Endothelial cell (in vitro differentiated cells): ENCODE measurements at regions not wholly inside any gene's neighbourhood (a gene's known extent, or its start where the extent isn't known, plus 50 kb on each side); places are given as distances from the start of the nearest gene placed in this dataset.

ENCODE experiments used
- DNase-seq: peaks from one replicate; pipeline ENCODE4 v3.0.0; 2021; ENCODE audit warnings: low spot score
- H3K27ac Mint-ChIP-seq: one replicate; pipeline ENCODE4 v1.8.0; 2021; ENCODE audit warnings: mixed read lengths, inconsistent platforms; ENCODE audit not compliant: unreplicated experiment
- H3K27me3 Mint-ChIP-seq: one replicate; pipeline ENCODE4 v1.8.0; 2021; ENCODE audit warnings: mild to moderate bottlenecking, moderate library complexity, mixed read lengths, inconsistent platforms; ENCODE audit not compliant: unreplicated experiment
- H3K36me3 Mint-ChIP-seq: one replicate; pipeline ENCODE4 v1.8.0; 2021; ENCODE audit warnings: mild to moderate bottlenecking, low read depth, mixed read lengths, inconsistent platforms; ENCODE audit not compliant: unreplicated experiment
- H3K4me1 Mint-ChIP-seq: one replicate; pipeline ENCODE4 v1.8.0; 2021; ENCODE audit warnings: mild to moderate bottlenecking, mixed read lengths, inconsistent platforms; ENCODE audit not compliant: unreplicated experiment
- H3K4me3 Mint-ChIP-seq: one replicate; pipeline ENCODE4 v1.8.0; 2021; ENCODE audit warnings: mild to moderate bottlenecking, mixed read lengths, inconsistent platforms; ENCODE audit not compliant: unreplicated experiment
- H3K9me3 Mint-ChIP-seq: one replicate; pipeline ENCODE4 v1.8.0; 2021; ENCODE audit warnings: mixed read lengths, inconsistent platforms; ENCODE audit not compliant: unreplicated experiment
- CTCF ChIP-seq: fragments of 200-600 bp; sonication (generic); IDR thresholded peaks from one replicate; pipeline ENCODE4 v1.5.0; 2021; ENCODE audit warnings: antibody characterized with exemption; ENCODE audit not compliant: unreplicated experiment

GRCh38 chr1:193619911-193620310, 433.5 kb upstream of the B3GALT2 start:
- Mint-ChIP-seq H3K4me1 (peaks cover 1% of the 10 kb centered on the region), H3K27me3 (no peaks in the 10 kb centered on the region), H3K4me3 (no peak overlapping the region), H3K9me3 (no peaks in the 10 kb centered on the region), H3K27ac (no peak overlapping the region), H3K36me3 (no peaks in the 10 kb centered on the region)
- no peak for DNase-seq
- TF ChIP-seq CTCF = no peak

- H3K27ac Mint-ChIP-seq = no peak overlapping the region
- H3K9me3 Mint-ChIP-seq = no peaks in the 10 kb centered on the region
- DNase-seq = no peak
These were observed 428.4 kb upstream of the B3GALT2 start for GRCh38 chr1:193614817-193615216.

GRCh38 chr1:193614275-193614674, 427.9 kb upstream of the B3GALT2 start:
- TF ChIP-seq CTCF = no peak
- no peaks in the 10 kb centered on the region for H3K27me3 Mint-ChIP-seq
- H3K27ac Mint-ChIP-seq = no peak overlapping the region
- no peaks in the 10 kb centered on the region for H3K36me3 Mint-ChIP-seq
- no peak for DNase-seq
- no peak overlapping the region for H3K4me3 Mint-ChIP-seq
- no peaks in the 10 kb centered on the region for H3K9me3 Mint-ChIP-seq
- H3K4me1 Mint-ChIP-seq = peaks cover 5% of the 10 kb centered on the region

More at GRCh38 chr1:193614817-193615216, 428.4 kb upstream of the B3GALT2 start:
- Mint-ChIP-seq H3K4me3 (no peak overlapping the region), H3K4me1 (peaks cover 2% of the 10 kb centered on the region), H3K27me3 (no peaks in the 10 kb centered on the region), H3K36me3 (no peaks in the 10 kb centered on the region)
- TF ChIP-seq CTCF = no peak

- H3K36me3 Mint-ChIP-seq = no peaks in the 10 kb centered on the region
- no peak overlapping the region for H3K4me3 Mint-ChIP-seq
- TF ChIP-seq CTCF = no peak
- H3K4me1 Mint-ChIP-seq = peaks cover 8% of the 10 kb centered on the region
- no peak for DNase-seq
- H3K27me3 Mint-ChIP-seq = no peaks in the 10 kb centered on the region
- H3K9me3 Mint-ChIP-seq = no peaks in the 10 kb centered on the region
- no peak overlapping the region for H3K27ac Mint-ChIP-seq
These were observed 426.6 kb upstream of the B3GALT2 start for GRCh38 chr1:193613041-193613440.

GRCh38 chr1:193609592-193609991, 423.2 kb upstream of the B3GALT2 start:
- no peak for TF ChIP-seq CTCF
- H3K4me3 Mint-ChIP-seq = no peak overlapping the region
- H3K36me3 Mint-ChIP-seq = no peaks in the 10 kb centered on the region
- H3K27ac Mint-ChIP-seq = peak overlapping the region; percentile 61
- no peak for DNase-seq
- no peaks in the 10 kb centered on the region for H3K27me3 Mint-ChIP-seq
- H3K9me3 Mint-ChIP-seq = no peaks in the 10 kb centered on the region
- peaks cover 6% of the 10 kb centered on the region for H3K4me1 Mint-ChIP-seq
